Esophagus muscularis mucosa (tissue), 2 donors: ENCODE measurements at regions not wholly inside any gene's neighbourhood (a gene's known extent, or its start where the extent isn't known, plus 50 kb on each side); places are given as distances from the start of the nearest gene placed in this dataset.

Source experiments
- EP300 ChIP-seq: sonication (generic); formaldehyde crosslinking; IDR thresholded peaks from one replicate; pipeline ENCODE4 v1.6.1; 2017; ENCODE audit warnings: antibody characterized with exemption
- POLR2A ChIP-seq: fragments of 450-650 bp; IDR thresholded peaks from one replicate; pipeline ENCODE4 v1.6.1; 2017; ENCODE audit warnings: antibody characterized with exemption, moderate library complexity, mild to moderate bottlenecking, low read depth

- TF ChIP-seq POLR2A (no peak), EP300 (no peak)
Observed at GRCh38 chr2:182652326-182652725, 63.7 kb upstream of the DNAJC10 start.
